Testis (tissue), 2 donors: ENCODE measurements at regions not wholly inside any gene's neighbourhood (a gene's known extent, or its start where the extent isn't known, plus 50 kb on each side); places are given as distances from the start of the nearest gene placed in this dataset.

ENCODE experiments used
- DNase-seq: peaks from one replicate; pipeline ENCODE4 v3.0.0-alpha.2; 2019
- H3K27ac ChIP-seq, 2 donors: fragments of 200-600 bp; sonication (generic); one replicate each; pipeline ENCODE4 v1.5.1; 2019
- H3K27me3 ChIP-seq: fragments of 200-600 bp; sonication (generic); one replicate; pipeline ENCODE4 v1.5.1; 2019
- H3K36me3 ChIP-seq: fragments of 200-600 bp; sonication (generic); one replicate; pipeline ENCODE4 v1.5.1; 2017; ENCODE audit warnings: low read depth; ENCODE audit errors: missing control alignments
- H3K4me1 ChIP-seq: fragments of 200-600 bp; sonication (generic); one replicate; pipeline ENCODE4 v1.5.1; 2019
- H3K4me3 ChIP-seq, 2 donors: fragments of 200-600 bp; sonication (generic); one replicate each; pipeline ENCODE4 v1.5.1; 2017 to 2019
- H3K9me3 ChIP-seq: fragments of 200-600 bp; sonication (generic); one replicate; pipeline ENCODE4 v1.5.1; 2017
- CTCF ChIP-seq, 3 experiments: fragments of 450-650 bp in 2 of 3; fragments of 200-600 bp in 1 of 3; sonication (generic) in 1 of 3; IDR thresholded peaks; one replicate each; pipeline ENCODE4 v1.5.1; 2016 to 2019; ENCODE audit warnings: antibody characterized with exemption in 3 of 3, mild to moderate bottlenecking in 2 of 3, moderate library complexity in 1 of 3
- POLR2A ChIP-seq: fragments of 450-650 bp; IDR thresholded peaks from one replicate; pipeline ENCODE4 v1.6.1; 2017; ENCODE audit warnings: antibody characterized with exemption, mild to moderate bottlenecking, moderate library complexity
- WGBS, 2 donors: methylation state at CpG; one replicate each; pipeline ENCODE4 v1.1.5; 2018; 5-methylcytosine and 5-hydroxymethylcytosine counted together
- intact Hi-C: fragments of 100-400 bp; cut with DNase I; formaldehyde crosslinking; loops from one replicate; pipeline ENCODE4 v1.15.1; 2023; ENCODE audit warnings: low total_unique reads

- TF ChIP-seq CTCF (IDR thresholded peaks at IDR 0.05) (no peak), POLR2A (no peak)
- no peaks in the 10 kb centered on the region for H3K9me3 ChIP-seq
- DNase-seq, result no peak
- no peaks in the 10 kb centered on the region for H3K27me3 ChIP-seq
- intact Hi-C loops, result no loop called here
- no peaks in the 10 kb centered on the region for H3K4me1 ChIP-seq
- 43 to 52% methylated on average over 8 of the region's 8 CpGs for WGBS, 2 donors
- no peaks in the 10 kb centered on the region for H3K36me3 ChIP-seq
- no peak overlapping the region for H3K4me3 ChIP-seq
- H3K27ac ChIP-seq, result no peak overlapping the region
Measured at GRCh38 chr16:49016461-49016860, 265.2 kb downstream of the CBLN1 start.

- intact Hi-C loops, result no loop called here
- H3K27me3 ChIP-seq, result no peaks in the 10 kb centered on the region
- no peak for TF ChIP-seq POLR2A
- no peak for TF ChIP-seq CTCF (IDR thresholded peaks at IDR 0.05)
- H3K4me1 ChIP-seq, result no peaks in the 10 kb centered on the region
- no peak overlapping the region for H3K27ac ChIP-seq
- no peak for DNase-seq
- H3K4me3 ChIP-seq, result no peak overlapping the region
- 38 to 47% methylated on average over 6 of the region's 6 CpGs for WGBS, 2 donors
- no peaks in the 10 kb centered on the region for H3K9me3 ChIP-seq
- no peaks in the 10 kb centered on the region for H3K36me3 ChIP-seq
Measured at GRCh38 chr16:49015225-49015592, 266.4 kb downstream of the CBLN1 start.

DNA sequence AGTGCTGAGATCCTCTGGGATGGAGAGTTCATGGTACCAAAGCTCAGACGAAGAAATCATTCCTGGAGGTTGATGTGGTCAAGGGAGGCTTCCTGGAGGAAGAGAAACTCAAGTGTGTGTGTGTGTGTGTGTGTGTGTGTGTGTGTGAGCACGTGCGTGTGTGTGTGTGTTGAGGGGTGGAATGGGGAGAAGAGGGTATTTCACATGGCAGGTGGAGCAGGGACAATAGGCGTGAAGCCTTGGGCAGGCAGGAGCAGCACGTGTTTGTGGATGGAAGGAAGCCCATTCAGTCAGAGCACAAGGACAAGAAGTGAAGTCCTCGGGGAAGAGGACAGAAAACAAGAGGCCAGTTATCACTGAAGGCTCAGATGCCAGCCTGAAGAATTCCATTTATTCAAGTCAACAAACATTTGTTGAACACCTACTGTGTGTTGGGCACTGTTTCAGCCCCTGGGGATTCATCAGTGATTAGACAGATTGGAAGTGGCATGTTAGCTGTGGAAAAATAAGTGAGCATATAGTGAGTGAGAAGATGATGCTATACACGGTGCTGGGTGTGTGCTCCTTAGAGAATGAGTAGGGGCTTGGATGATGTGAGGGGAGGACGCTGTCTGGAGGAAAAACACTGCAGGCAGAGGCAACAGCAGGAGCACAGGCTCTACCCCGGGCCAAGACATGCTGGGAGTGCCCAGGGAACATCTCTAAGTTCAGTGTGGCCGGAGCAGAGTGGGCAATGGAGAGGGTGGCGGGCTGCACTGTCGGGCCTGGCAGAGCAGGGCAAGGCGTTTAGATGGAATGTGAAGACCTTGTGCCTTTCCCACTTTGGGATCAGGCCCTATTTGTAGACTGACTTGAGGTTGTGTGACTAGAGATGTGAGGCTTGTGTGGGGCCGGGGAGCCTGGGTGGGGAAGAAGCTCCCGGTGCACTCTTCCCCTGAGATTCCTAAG is 267.1 kb downstream of the CBLN1 start:
- Histone ChIP-seq H3K36me3 (no peaks in the 10 kb centered on the region), H3K27ac (no peak overlapping the region), H3K9me3 (no peaks in the 10 kb centered on the region), H3K27me3 (no peaks in the 10 kb centered on the region), H3K4me1 (no peaks in the 10 kb centered on the region), H3K4me3 (no peak overlapping the region)
- TF ChIP-seq CTCF (IDR thresholded peaks at IDR 0.05), result no peak
- TF ChIP-seq POLR2A, result no peak
- DNase-seq, result no peak
- intact Hi-C loops, result no loop called here
- WGBS, 2 donors, result 66 to 75% methylated on average over 14 to 15 of the region's 15 CpGs

DNA sequence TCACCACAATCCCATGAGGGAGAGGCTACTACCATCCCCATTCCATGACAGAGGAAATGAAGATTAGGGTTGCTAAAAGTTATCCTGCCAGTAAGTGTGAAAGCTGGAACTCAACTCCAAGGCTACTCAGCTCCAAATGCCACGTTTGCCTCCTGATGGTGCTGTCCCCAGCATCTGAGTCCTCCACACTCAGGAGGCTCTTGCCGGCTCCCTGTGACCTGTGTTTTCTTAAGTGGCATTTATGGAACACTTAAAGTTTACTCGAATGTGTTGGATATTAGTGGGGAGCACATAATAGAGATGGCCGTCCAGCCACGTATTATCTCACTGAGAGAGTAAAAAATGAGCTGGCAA is 267.9 kb downstream of the CBLN1 start:
- Histone ChIP-seq H3K4me1 (no peaks in the 10 kb centered on the region), H3K9me3 (no peaks in the 10 kb centered on the region), H3K36me3 (no peaks in the 10 kb centered on the region), H3K4me3 (no peak overlapping the region), H3K27ac (no peak overlapping the region), H3K27me3 (no peaks in the 10 kb centered on the region)
- intact Hi-C loops, result no loop called here
- 56 to 67% methylated on average over 5 of the region's 5 CpGs for WGBS, 2 donors
- TF ChIP-seq POLR2A, result no peak
- no peak for TF ChIP-seq CTCF (IDR thresholded peaks at IDR 0.05)
- DNase-seq, result no peak
